H1 (cell line): ENCODE measurements at regions not wholly inside any gene's neighbourhood (a gene's known extent, or its start where the extent isn't known, plus 50 kb on each side); places are given as distances from the start of the nearest gene placed in this dataset.

ENCODE experiments used
- CTCF ChIA-PET: fragments of 300-600 bp; sonication (Branson Sonifier 250); formaldehyde crosslinking; loops from one replicate; lab custom pipeline; 2021; ENCODE audit not compliant: partially characterized antibody; lab: Charles Lee
- POLR2A ChIA-PET: fragments of 300-600 bp; sonication (Branson Sonifier 250); formaldehyde crosslinking; loops from one replicate; lab custom pipeline; 2021; ENCODE audit warnings: inconsistent platforms; ENCODE audit not compliant: partially characterized antibody; lab: Charles Lee
- DNase-seq, 2 experiments: peaks; one replicate each; pipeline versions ENCODE4 v3.0.0 to v3.0.0-alpha.2; 2010 to 2022; ENCODE audit warnings: low spot score in 2 of 2, low read depth in 1 of 2, mixed read lengths in 1 of 2
- FAIRE-seq: peaks from 2 replicates; lab custom pipeline; 2011; peaks lifted over from hg19 to GRCh38; lab: Jason Lieb, UNC
- H2AFZ ChIP-seq: 2 replicates; pipeline ENCODE4 v1.8.1; 2012; ENCODE audit warnings: low read length, inconsistent platforms
- H2AK5ac ChIP-seq: 2 replicates; pipeline ENCODE4 v1.6.1; 2013; ENCODE audit warnings: low read depth, low read length
- H2BK120ac ChIP-seq: replicated peaks from 2 replicates; pipeline ENCODE3; 2013; ENCODE audit warnings: low read depth, low read length, inconsistent platforms
- H2BK12ac ChIP-seq: 2 replicates; pipeline ENCODE4 v1.6.1; 2013; ENCODE audit warnings: low read depth, low read length
- H2BK15ac ChIP-seq: 2 replicates; pipeline ENCODE4 v1.6.1; 2013; ENCODE audit warnings: low read length
- H2BK20ac ChIP-seq: 2 replicates; pipeline ENCODE4 v1.6.1; 2013; ENCODE audit warnings: low read length
- H2BK5ac ChIP-seq: 2 replicates; pipeline ENCODE4 v1.6.1; 2013; ENCODE audit warnings: low read depth, low read length
- H3K14ac ChIP-seq: 2 replicates; pipeline ENCODE4 v1.6.1; 2013; ENCODE audit warnings: inconsistent platforms; ENCODE audit not compliant: insufficient read length
- H3K18ac ChIP-seq: 2 replicates; pipeline ENCODE4 v1.6.1; 2013; ENCODE audit warnings: low read length; ENCODE audit errors: extremely low read depth
- H3K23ac ChIP-seq: 2 replicates; pipeline ENCODE4 v1.6.1; 2013; ENCODE audit warnings: inconsistent platforms; ENCODE audit not compliant: insufficient read length
- H3K23me2 ChIP-seq: 2 replicates; pipeline ENCODE4 v1.6.1; 2013; ENCODE audit warnings: low read depth, low read length
- H3K27ac ChIP-seq: 2 replicates; pipeline ENCODE4 v1.6.1; 2011; ENCODE audit warnings: low read depth, low read length, inconsistent platforms
- H3K27me3 ChIP-seq, 4 experiments: replicated peaks in 1 of 4; 1 replicate in 1 of 4; 2 replicates in 3 of 4; pipeline versions ENCODE4 v1.6.1 to v1.8.1; 2011 to 2013; ENCODE audit warnings: low read length in 3 of 4, mild to moderate bottlenecking in 3 of 4, inconsistent platforms in 2 of 4, mixed read lengths in 2 of 4, moderate library complexity in 1 of 4; ENCODE audit not compliant: control insufficient read depth in 3 of 4, insufficient read depth in 3 of 4; ENCODE audit errors: extremely low read depth in 1 of 4
- H3K36me3 ChIP-seq, 4 experiments: 2 replicates each; pipeline versions ENCODE4 v1.6.1 to v1.8.1; 2011 to 2013; ENCODE audit warnings: mild to moderate bottlenecking in 4 of 4, low read length in 3 of 4, moderate library complexity in 2 of 4, control low read depth in 1 of 4, inconsistent platforms in 1 of 4; ENCODE audit not compliant: insufficient read depth in 4 of 4, control insufficient read depth in 2 of 4
- H3K4ac ChIP-seq: replicated peaks from 2 replicates; pipeline ENCODE3; 2013; ENCODE audit warnings: low read length, low read depth, mixed read lengths, inconsistent platforms; ENCODE audit not compliant: insufficient read length
- H3K4me1 ChIP-seq, 4 experiments: replicated peaks in 1 of 4; 1 replicate in 1 of 4; 2 replicates in 3 of 4; pipeline versions ENCODE4 v1.6.1 to v1.8.1; 2011 to 2013; ENCODE audit warnings: low read length in 3 of 4, inconsistent platforms in 2 of 4, mixed read lengths in 1 of 4; ENCODE audit not compliant: insufficient read depth in 4 of 4, control insufficient read depth in 3 of 4
- H3K4me2 ChIP-seq, 2 experiments: 2 replicates each; pipeline versions ENCODE4 v1.6.1 to v1.8.1; 2011 to 2013; ENCODE audit warnings: low read depth in 2 of 2, low read length in 2 of 2, control low read depth in 1 of 2, inconsistent platforms in 1 of 2, mild to moderate bottlenecking in 1 of 2; ENCODE audit not compliant: insufficient read depth in 1 of 2
- H3K4me3 ChIP-seq, 4 experiments: fragments of 200-600, 300-600 bp in 1 of 4; sonication (generic), shearing (Covaris generic), sonication (Bioruptor Twin) in 1 of 4; 2 replicates each; pipeline versions ENCODE4 v1.5.1 to v1.8.1; 2011 to 2016; ENCODE audit warnings: low read length in 4 of 4, low read depth in 3 of 4, control low read depth in 2 of 4, inconsistent platforms in 2 of 4, mild to moderate bottlenecking in 2 of 4, mixed read lengths in 1 of 4, moderate library complexity in 1 of 4; ENCODE audit not compliant: insufficient read depth in 2 of 4; ENCODE audit errors: extremely low read depth in 1 of 4
- H3K56ac ChIP-seq: replicated peaks from 2 replicates; pipeline ENCODE3; 2013; ENCODE audit warnings: low read depth, mild to moderate bottlenecking, mixed read lengths, low read length, inconsistent platforms; ENCODE audit not compliant: insufficient read length
- H3K79me1 ChIP-seq: 2 replicates; pipeline ENCODE4 v1.6.1; 2013; ENCODE audit warnings: low read depth, low read length, control low read depth
- H3K79me2 ChIP-seq, 2 experiments: 2 replicates each; pipeline versions ENCODE4 v1.6.1 to v1.8.1; 2012 to 2013; ENCODE audit warnings: low read length in 2 of 2, mild to moderate bottlenecking in 2 of 2, inconsistent platforms in 1 of 2; ENCODE audit not compliant: insufficient read depth in 2 of 2, control insufficient read depth in 1 of 2
- H3K9ac ChIP-seq, 4 experiments: replicated peaks in 1 of 4; 1 replicate in 1 of 4; 2 replicates in 3 of 4; pipeline versions ENCODE4 v1.6.1 to v1.8.1; 2011 to 2013; ENCODE audit warnings: low read depth in 3 of 4, low read length in 3 of 4, control low read depth in 2 of 4, mild to moderate bottlenecking in 2 of 4, moderate library complexity in 2 of 4, inconsistent platforms in 1 of 4; ENCODE audit errors: extremely low read depth in 1 of 4
- H3K9me3 ChIP-seq, 2 experiments: 2 replicates each; pipeline versions ENCODE4 v1.6.1 to v1.8.1; 2012 to 2013; ENCODE audit warnings: mild to moderate bottlenecking in 2 of 2, moderate library complexity in 2 of 2, control low read depth in 1 of 2, inconsistent platforms in 1 of 2, low read depth in 1 of 2, low read length in 1 of 2, mixed read lengths in 1 of 2; ENCODE audit not compliant: insufficient read depth in 2 of 2
- H4K20me1 ChIP-seq, 2 experiments: replicated peaks in 1 of 2; 2 replicates each; pipeline versions ENCODE3 to v1.8.1; 2011 to 2013; ENCODE audit warnings: inconsistent platforms in 2 of 2, low read length in 2 of 2, mild to moderate bottlenecking in 1 of 2; ENCODE audit not compliant: insufficient read depth in 2 of 2, control insufficient read depth in 1 of 2
- H4K5ac ChIP-seq: 2 replicates; pipeline ENCODE4 v1.6.1; 2013; ENCODE audit warnings: low read length, low read depth, mixed read lengths, inconsistent platforms; ENCODE audit not compliant: insufficient read length
- H4K8ac ChIP-seq: 2 replicates; pipeline ENCODE4 v1.8.0; 2013; ENCODE audit warnings: mild to moderate bottlenecking, moderate library complexity, low read length, inconsistent platforms; ENCODE audit not compliant: insufficient read depth; ENCODE audit errors: extremely low read depth
- H4K91ac ChIP-seq: replicated peaks from 2 replicates; pipeline ENCODE3; 2013; ENCODE audit warnings: low read length, mixed read lengths, inconsistent platforms; ENCODE audit not compliant: insufficient read length
- GABPA ChIP-seq: IDR thresholded peaks from 2 replicates; pipeline ENCODE4 v1.6.1; 2011; ENCODE audit warnings: mild to moderate bottlenecking, low read length, moderate library complexity, borderline replicate concordance; ENCODE audit not compliant: insufficient read depth
- RXRA ChIP-seq: IDR thresholded peaks from 2 replicates; pipeline ENCODE4 v1.6.1; 2011; ENCODE audit warnings: low read depth, mild to moderate bottlenecking, low read length, moderate library complexity; ENCODE audit not compliant: insufficient read depth
- TEAD4 ChIP-seq: IDR thresholded peaks from 2 replicates; pipeline ENCODE4 v1.6.1; 2012; ENCODE audit warnings: low read depth, low read length, inconsistent platforms, mixed read lengths
- WGBS, 2 experiments: shearing (Covaris generic) in 1 of 2; methylation state at CpG; one replicate each; pipeline versions ENCODE4 v1.1.6 to v1.1.7; 2013 to 2015; ENCODE audit warnings: low lambda C conversion rate in 2 of 2, mixed read lengths in 2 of 2, inconsistent platforms in 1 of 2, low coverage in 1 of 2, missing lambda C conversion rate in 1 of 2; ENCODE audit not compliant: insufficient replicate concordance in 2 of 2, insufficient coverage in 1 of 2, insufficient read length in 1 of 2; ENCODE audit errors: extremely low coverage in 1 of 2, missing lambda C conversion rate in 1 of 2; 5-methylcytosine and 5-hydroxymethylcytosine counted together
- TF ChIP-seq, protein P1 (sequence below), 3 experiments: IDR thresholded peaks; 1 replicate in 2 of 3; 2 replicates in 1 of 3; pipeline versions ENCODE4 v1.5.1 to v1.6.1; 2011; ENCODE audit warnings: low read length in 3 of 3, mild to moderate bottlenecking in 3 of 3, inconsistent platforms in 2 of 3, low read depth in 1 of 3, moderate library complexity in 1 of 3; ENCODE audit not compliant: insufficient read depth in 1 of 3; ENCODE audit errors: control extremely low read depth in 1 of 3

DNA sequence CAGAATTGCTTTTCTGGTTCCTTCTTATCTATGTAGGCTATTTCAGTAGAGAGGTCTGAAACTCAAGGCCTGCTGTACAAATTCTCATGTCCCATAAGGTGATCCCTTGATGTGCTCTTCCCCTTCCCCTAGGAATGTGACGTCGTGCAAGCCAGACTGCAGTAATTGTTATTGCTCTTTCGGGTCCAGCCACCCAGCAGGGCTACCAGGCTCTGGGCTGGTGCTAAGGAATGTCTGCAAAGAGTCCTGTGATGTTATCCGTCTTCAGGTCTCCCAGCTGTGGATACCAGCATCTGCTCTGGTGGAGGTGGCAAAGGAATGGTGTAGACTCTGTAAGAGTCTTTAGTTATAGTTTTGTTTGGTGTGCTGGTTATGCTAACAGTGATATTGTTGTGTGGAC, 378.7 kb downstream of the C4orf33 start:
- Histone ChIP-seq H3K9ac (no peak overlapping the region), H3K27ac (no peak overlapping the region), H3K14ac (no peak overlapping the region), H3K4me2 (no peak overlapping the region), H2BK120ac (no peak overlapping the region), H2BK15ac (no peak overlapping the region), H2AK5ac (no peak overlapping the region), H3K4me3 (no peak overlapping the region), H2BK5ac (no peak overlapping the region), H3K56ac (no peak overlapping the region), H3K27me3 (no peaks in the 10 kb centered on the region), H4K8ac (no peak overlapping the region), H4K5ac (no peak overlapping the region), H3K9me3 (no peaks in the 10 kb centered on the region), H3K36me3 (no peaks in the 10 kb centered on the region), H2BK20ac (no peak overlapping the region), H3K4me1 (no peaks in the 10 kb centered on the region), H3K79me2 (no peaks in the 10 kb centered on the region), H4K91ac (no peak overlapping the region), H3K23me2 (no peaks in the 10 kb centered on the region), H4K20me1 (no peaks in the 10 kb centered on the region), H3K23ac (no peak overlapping the region), H3K18ac (no peak overlapping the region), H2AFZ (no peak overlapping the region)
- FAIRE-seq (no peak), DNase-seq (no peak)
- ChIA-PET POLR2A (no interaction called here), CTCF (interaction anchor here (0.6 kb wide), 1 partner anchor 131 kb away, joined by 3 read pairs; no protein-coding TSS in a partner anchor)
- WGBS, 2 experiments: 90% methylated on average over 4 of the region's 4 CpGs; no CpG with 5 or more reads in 1 of the 2 experiments
- TF ChIP-seq, protein P1, sequence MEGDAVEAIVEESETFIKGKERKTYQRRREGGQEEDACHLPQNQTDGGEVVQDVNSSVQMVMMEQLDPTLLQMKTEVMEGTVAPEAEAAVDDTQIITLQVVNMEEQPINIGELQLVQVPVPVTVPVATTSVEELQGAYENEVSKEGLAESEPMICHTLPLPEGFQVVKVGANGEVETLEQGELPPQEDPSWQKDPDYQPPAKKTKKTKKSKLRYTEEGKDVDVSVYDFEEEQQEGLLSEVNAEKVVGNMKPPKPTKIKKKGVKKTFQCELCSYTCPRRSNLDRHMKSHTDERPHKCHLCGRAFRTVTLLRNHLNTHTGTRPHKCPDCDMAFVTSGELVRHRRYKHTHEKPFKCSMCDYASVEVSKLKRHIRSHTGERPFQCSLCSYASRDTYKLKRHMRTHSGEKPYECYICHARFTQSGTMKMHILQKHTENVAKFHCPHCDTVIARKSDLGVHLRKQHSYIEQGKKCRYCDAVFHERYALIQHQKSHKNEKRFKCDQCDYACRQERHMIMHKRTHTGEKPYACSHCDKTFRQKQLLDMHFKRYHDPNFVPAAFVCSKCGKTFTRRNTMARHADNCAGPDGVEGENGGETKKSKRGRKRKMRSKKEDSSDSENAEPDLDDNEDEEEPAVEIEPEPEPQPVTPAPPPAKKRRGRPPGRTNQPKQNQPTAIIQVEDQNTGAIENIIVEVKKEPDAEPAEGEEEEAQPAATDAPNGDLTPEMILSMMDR (IDR thresholded peaks at IDR 0.05; ENCODE audit: control extremely low read depth in 1 of 3, insufficient read depth in 1 of 3, low read depth in 1 of 3, low read length in 3 of 3): no peak
- TF ChIP-seq TEAD4 (0 out of 2 replicates have a peak, but pooled peaks have one; percentile 26), GABPA (no peak), RXRA (no peak)
- TF ChIP-seq, all 59 proteins: peak for 1
- H3K79me1 ChIP-seq: no peaks in the 10 kb centered on the region
- H3K4ac ChIP-seq: no peak overlapping the region
- no peak overlapping the region for H2BK12ac ChIP-seq
